ENCODE measurements at regions not wholly inside any gene's neighbourhood (a gene's known extent, or its start where the extent isn't known, plus 50 kb on each side); places are given as distances from the start of the nearest gene placed in this dataset.

DNA sequence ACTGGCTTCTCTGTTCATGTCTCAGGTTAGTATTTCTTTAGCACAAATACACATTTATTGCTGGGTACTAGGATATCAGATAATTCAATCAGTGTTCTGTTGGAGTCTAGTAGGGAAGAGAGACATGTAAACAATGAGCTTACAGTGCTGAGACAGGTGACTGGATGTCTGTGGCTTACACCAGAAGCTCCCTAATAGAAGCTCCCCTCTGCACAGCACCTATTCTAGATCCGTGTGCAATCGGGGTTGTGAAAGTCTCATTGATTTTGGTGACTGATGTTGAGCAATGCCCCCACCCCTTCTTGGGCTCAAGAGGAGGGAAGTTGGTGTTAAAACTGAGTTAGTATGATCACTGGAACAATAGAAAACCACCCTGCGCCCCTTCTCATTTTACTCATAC, 279.2 kb downstream of the RPS6KC1 start:
- TF ChIP-seq YY1 (IDR thresholded peaks at IDR 0.05; ENCODE audit: low read depth) (no peak), TAF1 (IDR thresholded peaks at IDR 0.05; ENCODE audit: low read depth) (no peak)

Measured in Ishikawa (cell line).